Fibroblast of villous mesenchyme (primary cell): ENCODE measurements at regions not wholly inside any gene's neighbourhood (a gene's known extent, or its start where the extent isn't known, plus 50 kb on each side); places are given as distances from the start of the nearest gene placed in this dataset.

Experiments
- DNase-seq: peaks from one replicate; pipeline ENCODE4 v3.0.0-alpha.2; 2010; ENCODE audit warnings: low read depth
- H3K4me3 ChIP-seq: 2 replicates; pipeline ENCODE4 v1.5.1; 2011; ENCODE audit warnings: low read depth, mild to moderate bottlenecking, low read length
- TF ChIP-seq, protein P1 (sequence below): IDR thresholded peaks from 2 replicates; pipeline ENCODE4 v1.5.1; 2012; ENCODE audit warnings: low read depth, mild to moderate bottlenecking, low read length; ENCODE audit not compliant: insufficient read depth

DNA sequence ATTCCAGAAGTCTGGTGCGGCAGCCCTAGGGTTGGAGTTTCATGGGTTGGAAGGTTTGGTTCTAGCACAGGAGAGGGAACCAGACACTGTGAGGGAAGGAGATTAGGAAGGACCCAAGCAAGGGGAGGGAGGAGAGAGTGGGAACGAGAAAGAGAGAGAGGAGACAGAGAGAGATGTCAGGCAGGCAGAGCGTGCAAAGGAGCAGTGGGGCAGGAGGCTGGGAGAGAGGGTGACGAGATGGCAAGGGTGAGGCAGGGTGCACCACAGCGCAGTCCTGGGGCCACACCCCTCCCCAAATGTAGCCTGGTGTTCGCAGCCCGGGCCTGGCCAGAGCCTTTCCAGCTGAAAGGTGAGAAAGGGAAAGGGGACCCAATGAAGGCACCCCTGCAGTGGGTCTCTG, 162.9 kb upstream of the TLE3 start:
- DNase-seq, result no peak
- TF ChIP-seq, protein P1, sequence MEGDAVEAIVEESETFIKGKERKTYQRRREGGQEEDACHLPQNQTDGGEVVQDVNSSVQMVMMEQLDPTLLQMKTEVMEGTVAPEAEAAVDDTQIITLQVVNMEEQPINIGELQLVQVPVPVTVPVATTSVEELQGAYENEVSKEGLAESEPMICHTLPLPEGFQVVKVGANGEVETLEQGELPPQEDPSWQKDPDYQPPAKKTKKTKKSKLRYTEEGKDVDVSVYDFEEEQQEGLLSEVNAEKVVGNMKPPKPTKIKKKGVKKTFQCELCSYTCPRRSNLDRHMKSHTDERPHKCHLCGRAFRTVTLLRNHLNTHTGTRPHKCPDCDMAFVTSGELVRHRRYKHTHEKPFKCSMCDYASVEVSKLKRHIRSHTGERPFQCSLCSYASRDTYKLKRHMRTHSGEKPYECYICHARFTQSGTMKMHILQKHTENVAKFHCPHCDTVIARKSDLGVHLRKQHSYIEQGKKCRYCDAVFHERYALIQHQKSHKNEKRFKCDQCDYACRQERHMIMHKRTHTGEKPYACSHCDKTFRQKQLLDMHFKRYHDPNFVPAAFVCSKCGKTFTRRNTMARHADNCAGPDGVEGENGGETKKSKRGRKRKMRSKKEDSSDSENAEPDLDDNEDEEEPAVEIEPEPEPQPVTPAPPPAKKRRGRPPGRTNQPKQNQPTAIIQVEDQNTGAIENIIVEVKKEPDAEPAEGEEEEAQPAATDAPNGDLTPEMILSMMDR, result no peak
- no peak overlapping the region for H3K4me3 ChIP-seq

DNA sequence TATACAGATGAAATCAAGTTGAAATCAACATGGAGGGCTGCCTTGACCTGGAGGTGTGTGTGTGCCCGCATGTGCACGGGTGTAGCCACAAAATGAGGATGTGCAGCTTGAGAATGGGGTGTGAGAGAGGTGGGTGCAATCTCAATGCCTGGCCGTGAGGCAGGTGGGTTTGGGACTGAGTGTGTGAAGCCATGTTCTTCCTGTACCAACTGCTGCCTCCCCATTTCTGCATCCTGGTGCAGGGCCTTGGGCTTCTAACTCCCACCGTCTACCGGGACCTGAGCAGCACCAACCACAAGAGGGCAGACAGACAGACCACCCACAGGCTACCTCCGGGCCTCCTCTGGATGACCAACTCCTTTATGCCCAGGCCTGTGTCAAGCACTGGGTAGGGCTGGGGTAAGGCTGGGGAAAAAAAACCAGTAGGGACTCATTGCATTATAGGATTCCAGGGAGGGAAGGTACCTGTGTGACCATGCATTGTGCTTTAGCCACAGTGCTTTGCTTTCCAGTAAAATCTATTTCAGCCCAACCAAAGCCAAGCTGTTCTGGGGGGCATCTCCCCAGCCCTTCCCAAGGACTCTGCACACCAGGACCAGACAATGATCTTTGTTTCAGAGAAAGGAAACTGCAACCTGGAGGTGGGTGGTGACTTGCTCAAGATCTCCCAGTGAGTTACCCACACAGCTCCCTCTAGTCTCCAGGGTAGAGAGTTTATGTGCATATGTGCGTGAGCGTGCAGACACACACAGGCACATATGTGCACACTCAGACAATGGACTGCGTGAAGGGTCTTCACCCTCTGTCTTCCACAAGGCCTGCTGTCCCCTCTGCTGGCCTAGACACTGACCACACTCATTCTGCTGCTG, 162.2 kb upstream of the TLE3 start:
- no peak for DNase-seq

DNA sequence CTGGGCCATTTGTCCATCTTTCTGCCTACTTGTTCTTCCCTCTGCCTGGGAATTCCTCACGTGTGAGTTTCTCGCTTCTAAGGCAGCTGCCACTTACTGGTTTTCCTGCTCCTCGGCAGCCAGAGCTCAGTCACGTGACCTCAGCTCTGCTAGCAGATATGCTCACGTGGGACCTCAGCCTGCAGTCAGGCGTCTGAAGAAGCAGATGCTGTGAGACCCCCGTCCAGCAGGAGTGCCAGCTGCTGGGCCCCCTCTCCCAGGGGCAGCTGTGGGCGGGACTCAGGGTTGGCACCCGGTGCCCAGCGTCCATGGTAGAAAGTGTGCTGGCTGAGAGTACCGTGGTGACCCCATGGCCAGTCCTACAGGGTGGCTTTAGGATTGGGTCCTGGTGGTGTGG, 161.3 kb upstream of the TLE3 start:
- DNase-seq, result peak; percentile 52
- TF ChIP-seq, protein P1, result no peak
- H3K4me3 ChIP-seq, result no peak overlapping the region

More for the DNA sequence above, 162.2 kb upstream of the TLE3 start:
- no peak overlapping the region for H3K4me3 ChIP-seq
- TF ChIP-seq, protein P1, result peak; percentile 20

DNA sequence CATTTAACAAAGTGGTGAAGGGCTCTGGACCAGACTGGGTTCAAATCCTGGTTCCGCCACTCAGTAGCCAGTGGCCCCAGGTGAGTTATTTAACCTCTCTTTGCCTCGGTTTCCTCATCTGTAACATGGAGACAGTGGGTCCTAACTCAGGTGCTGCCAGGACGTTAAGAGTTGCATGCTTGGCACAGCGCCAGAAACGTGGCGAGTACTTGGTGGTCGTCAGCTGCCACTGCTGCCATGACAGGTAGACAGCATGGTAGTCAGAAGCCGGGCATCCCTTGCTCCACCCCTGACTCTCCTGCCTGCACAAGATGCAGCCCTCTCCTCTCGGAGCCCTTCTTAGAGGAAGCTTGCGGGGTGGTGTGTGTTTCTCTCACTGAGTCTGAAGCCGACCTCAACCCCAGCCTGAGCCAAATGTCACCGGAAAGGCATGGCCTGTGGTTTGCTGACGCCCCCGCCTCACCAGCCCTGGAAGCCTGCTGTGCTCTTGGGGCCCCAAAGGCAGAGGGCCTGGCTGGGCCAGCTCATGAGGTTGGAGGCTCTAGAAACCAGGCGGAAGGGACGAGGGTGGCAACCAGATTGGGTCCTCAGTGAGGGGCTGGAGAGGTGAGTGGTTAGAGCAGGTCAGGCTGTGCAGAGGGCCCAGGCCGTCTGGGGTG, 160.8 kb upstream of the TLE3 start:
- no peak overlapping the region for H3K4me3 ChIP-seq
- TF ChIP-seq, protein P1, result no peak
- DNase-seq, result no peak

DNA sequence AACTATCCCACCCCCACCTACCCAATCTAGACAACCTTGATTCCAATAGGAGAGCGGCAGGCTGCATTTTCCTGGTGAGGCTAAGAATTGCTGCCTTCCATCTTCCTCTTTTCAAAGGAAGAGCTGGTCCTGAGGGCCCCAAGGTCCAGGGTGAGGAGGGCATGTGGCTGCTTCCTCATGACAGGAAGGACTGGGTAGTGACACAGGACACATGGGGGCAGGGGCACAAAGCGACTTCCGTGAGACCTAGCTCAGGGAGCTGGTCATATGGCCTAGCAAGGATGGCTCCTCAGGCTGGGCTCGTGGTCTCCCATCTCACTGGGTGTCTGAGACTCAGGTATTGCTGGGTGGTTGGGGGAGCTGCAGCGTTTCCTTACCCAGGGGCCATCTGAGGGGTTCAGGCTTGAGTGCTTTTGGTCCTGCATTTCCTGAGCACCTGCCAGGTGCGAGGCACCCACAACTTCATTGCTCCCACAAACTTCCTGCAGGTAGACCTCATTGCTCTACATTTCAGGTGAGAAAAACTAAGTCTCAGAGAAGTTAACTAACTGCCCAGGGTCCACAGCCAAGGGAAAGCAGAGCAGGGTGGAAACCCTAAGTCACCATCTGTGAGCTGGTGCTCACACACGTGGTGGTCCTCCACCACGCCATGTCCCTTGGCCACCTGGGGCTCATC, 160.0 kb upstream of the TLE3 start:
- DNase-seq, result no peak
- no peak overlapping the region for H3K4me3 ChIP-seq
- TF ChIP-seq, protein P1, result no peak

DNA sequence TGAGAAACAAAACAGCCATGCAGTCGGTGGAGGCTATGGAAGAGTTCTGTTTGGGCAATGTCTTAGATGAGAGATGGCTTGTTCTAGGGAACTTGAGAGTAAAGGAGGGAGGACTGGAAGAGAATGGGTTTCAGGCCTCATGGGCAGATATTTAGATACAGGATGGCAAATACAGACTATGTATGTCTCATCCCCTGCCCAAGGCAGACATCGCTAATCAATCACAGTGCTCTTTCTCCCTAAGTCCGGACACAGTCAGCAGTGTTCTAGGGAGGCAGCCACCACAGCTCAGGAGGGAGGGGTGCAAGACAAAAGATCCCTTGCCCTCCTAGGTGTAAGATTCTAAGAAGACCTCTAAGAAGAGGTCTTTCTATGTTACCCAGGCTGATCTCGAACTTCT, 159.3 kb upstream of the TLE3 start:
- no peak overlapping the region for H3K4me3 ChIP-seq
- DNase-seq, result no peak
- TF ChIP-seq, protein P1, result no peak
